OCI-LY7 (cell line): ENCODE measurements at regions not wholly inside any gene's neighbourhood (a gene's known extent, or its start where the extent isn't known, plus 50 kb on each side); places are given as distances from the start of the nearest gene placed in this dataset.

Source experiments
- BruUV-seq: library from RNA; stranded (reverse); fragments of 400-500 nt; replicated peaks from 2 replicates; lab custom pipeline; 2021; lab: Mats Ljungman, UMichigan
- CTCF ChIA-PET: fragments of 300-600 bp; sonication (Branson Sonifier 250); formaldehyde crosslinking; loops from one replicate; lab custom pipeline; 2022; ENCODE audit warnings: antibody characterized with exemption; ENCODE audit not compliant: unreplicated experiment; lab: Charles Lee
- POLR2A ChIA-PET: fragments of 300-600 bp; sonication (Branson Sonifier 250); formaldehyde crosslinking; loops from one replicate; lab custom pipeline; 2022; ENCODE audit warnings: antibody characterized with exemption; lab: Charles Lee
- DNase-seq: peaks from one replicate; pipeline ENCODE4 v3.0.0-alpha.2; 2015; ENCODE audit warnings: low spot score
- H2AFZ ChIP-seq: fragments of 200-600 bp; sonication (generic), shearing (Covaris generic); 2 replicates; pipeline ENCODE4 v1.6.1; 2014; ENCODE audit warnings: mild to moderate bottlenecking, antibody characterized with exemption, low read length, moderate library complexity
- H3K27ac ChIP-seq: fragments of 200-600 bp; sonication (generic); 2 replicates; pipeline ENCODE4 v1.5.1; 2014; ENCODE audit warnings: mixed run types, low read depth, mild to moderate bottlenecking, moderate library complexity, low read length, inconsistent platforms; ENCODE audit not compliant: poor library complexity, severe bottlenecking
- H3K36me3 ChIP-seq: fragments of 200-600 bp; sonication (generic); 2 replicates; pipeline ENCODE4 v1.6.1; 2014; ENCODE audit warnings: mild to moderate bottlenecking, antibody characterized with exemption, low read length, moderate library complexity, mixed read lengths; ENCODE audit not compliant: insufficient read depth
- H3K4me1 ChIP-seq: fragments of 200-600 bp; sonication (generic); 2 replicates; pipeline ENCODE4 v1.5.1; 2014; ENCODE audit warnings: mild to moderate bottlenecking, low read length; ENCODE audit not compliant: insufficient read depth, poor library complexity, severe bottlenecking
- H3K4me2 ChIP-seq: fragments of 200-600 bp; sonication (generic); 2 replicates; pipeline ENCODE4 v1.6.1; 2014; ENCODE audit warnings: mild to moderate bottlenecking, low read length
- H3K4me3 ChIP-seq: fragments of 200-600 bp; sonication (generic); 2 replicates; pipeline ENCODE4 v1.5.1; 2014; ENCODE audit warnings: mild to moderate bottlenecking, low read depth, low read length; ENCODE audit not compliant: poor library complexity, severe bottlenecking
- H3K79me2 ChIP-seq: fragments of 200-600 bp; sonication (generic); 2 replicates; pipeline ENCODE4 v1.6.1; 2016; ENCODE audit warnings: low read depth, mild to moderate bottlenecking, low read length, moderate library complexity, mixed read lengths; ENCODE audit not compliant: insufficient read depth
- H3K9me2 ChIP-seq: fragments of 200-600 bp; sonication (generic); 2 replicates; pipeline ENCODE4 v1.6.1; 2016; ENCODE audit warnings: mild to moderate bottlenecking, low read length, mixed read lengths; ENCODE audit not compliant: insufficient read depth
- H3K9me3 ChIP-seq: fragments of 200-600 bp; sonication (generic); 2 replicates; pipeline ENCODE4 v1.6.1; 2014; ENCODE audit warnings: mild to moderate bottlenecking, mixed run types, low read length, mixed read lengths
- H4K20me1 ChIP-seq: fragments of 200-600 bp; sonication (generic); 2 replicates; pipeline ENCODE4 v1.6.1; 2014; ENCODE audit warnings: mild to moderate bottlenecking, antibody characterized with exemption, low read length, moderate library complexity, mixed read lengths; ENCODE audit not compliant: insufficient read depth
- CTCF ChIP-seq: fragments of 200-600 bp; sonication (generic); conservative IDR thresholded peaks from 2 replicates; pipeline ENCODE4 v1.5.1; 2014; ENCODE audit warnings: mild to moderate bottlenecking, antibody characterized with exemption, low read length, moderate library complexity, mixed read lengths
- EZH2phosphoT487 ChIP-seq: fragments of 200-600 bp; sonication (generic); IDR thresholded peaks from 2 replicates; pipeline ENCODE4 v1.6.1; 2018; ENCODE audit warnings: low read depth, borderline replicate concordance, mild to moderate bottlenecking, mixed run types, antibody characterized with exemption, low read length, moderate library complexity, mixed read lengths
- intact Hi-C: fragments of 100-400 bp; cut with micrococcal nuclease; formaldehyde crosslinking; loops from one replicate; pipeline ENCODE4 v1.10.0; 2022; ENCODE audit not compliant: unreplicated experiment

GRCh38 chr13:71240911-71241310 is 626.1 kb downstream of the DACH1 start:
- POLR2A ChIA-PET: interaction anchor here (0.5 kb wide), 1 partner anchor 18 kb away, joined by 5 read pairs; no protein-coding TSS in a partner anchor
- Histone ChIP-seq H3K4me3 (no peak overlapping the region), H3K79me2 (no peaks in the 10 kb centered on the region), H3K9me3 (no peaks in the 10 kb centered on the region), H3K4me2 (no peak overlapping the region), H3K4me1 (no peaks in the 10 kb centered on the region), H3K27ac (no peak overlapping the region), H3K36me3 (no peaks in the 10 kb centered on the region), H3K9me2 (no peaks in the 10 kb centered on the region), H4K20me1 (no peaks in the 10 kb centered on the region), H2AFZ (no peak overlapping the region)
- CTCF ChIA-PET: no interaction called here
- BruUV-seq: no TSS peak
- TF ChIP-seq CTCF (0 out of 2 replicates have a peak, but pooled peaks have one; percentile 23), EZH2phosphoT487 (no peak)
- DNase-seq: no peak
- intact Hi-C loops: no loop called here

- POLR2A ChIA-PET: interaction anchor here (0.6 to 0.9 kb wide), 2 partner anchors 14 to 1784 kb away, joined by 3 read pairs; no protein-coding TSS in a partner anchor
Measured at GRCh38 chr13:71237332-71237731, 629.7 kb downstream of the DACH1 start.

More at GRCh38 chr13:71237332-71237731, 629.7 kb downstream of the DACH1 start:
- intact Hi-C loops: no loop called here
- Histone ChIP-seq H3K9me2 (no peaks in the 10 kb centered on the region), H3K36me3 (no peaks in the 10 kb centered on the region), H3K27ac (no peak overlapping the region), H3K9me3 (no peaks in the 10 kb centered on the region), H4K20me1 (no peaks in the 10 kb centered on the region), H2AFZ (no peak overlapping the region), H3K4me1 (no peaks in the 10 kb centered on the region), H3K79me2 (no peaks in the 10 kb centered on the region), H3K4me3 (no peak overlapping the region), H3K4me2 (no peak overlapping the region)
- BruUV-seq: no TSS peak
- DNase-seq: no peak
- CTCF ChIA-PET: no interaction called here
- TF ChIP-seq EZH2phosphoT487: no peak
- no peak for TF ChIP-seq CTCF
